ENCODE measurements at regions not wholly inside any gene's neighbourhood (a gene's known extent, or its start where the extent isn't known, plus 50 kb on each side); places are given as distances from the start of the nearest gene placed in this dataset.

DNA sequence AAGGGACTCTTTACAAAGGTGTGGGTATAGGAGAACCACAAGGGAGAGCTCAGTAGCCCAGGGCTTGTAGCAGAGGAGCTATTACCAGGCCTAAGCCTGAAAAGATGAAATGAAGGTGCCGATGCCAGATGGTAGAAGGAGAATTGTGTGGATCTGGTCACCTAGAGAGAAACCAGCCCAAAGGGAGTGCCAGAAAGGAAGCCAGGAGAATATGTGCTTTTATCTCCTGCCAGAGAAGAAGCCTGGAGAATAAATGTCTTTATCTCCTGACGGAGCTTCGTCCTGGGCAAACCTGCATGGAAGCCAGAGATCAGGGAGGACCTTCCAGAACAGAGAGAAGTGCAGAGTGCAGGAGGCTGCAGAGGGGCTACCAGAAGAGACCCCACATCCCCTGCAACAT lies 142.6 kb downstream of the MED10 start:
- no peak for DNase-seq

DNA sequence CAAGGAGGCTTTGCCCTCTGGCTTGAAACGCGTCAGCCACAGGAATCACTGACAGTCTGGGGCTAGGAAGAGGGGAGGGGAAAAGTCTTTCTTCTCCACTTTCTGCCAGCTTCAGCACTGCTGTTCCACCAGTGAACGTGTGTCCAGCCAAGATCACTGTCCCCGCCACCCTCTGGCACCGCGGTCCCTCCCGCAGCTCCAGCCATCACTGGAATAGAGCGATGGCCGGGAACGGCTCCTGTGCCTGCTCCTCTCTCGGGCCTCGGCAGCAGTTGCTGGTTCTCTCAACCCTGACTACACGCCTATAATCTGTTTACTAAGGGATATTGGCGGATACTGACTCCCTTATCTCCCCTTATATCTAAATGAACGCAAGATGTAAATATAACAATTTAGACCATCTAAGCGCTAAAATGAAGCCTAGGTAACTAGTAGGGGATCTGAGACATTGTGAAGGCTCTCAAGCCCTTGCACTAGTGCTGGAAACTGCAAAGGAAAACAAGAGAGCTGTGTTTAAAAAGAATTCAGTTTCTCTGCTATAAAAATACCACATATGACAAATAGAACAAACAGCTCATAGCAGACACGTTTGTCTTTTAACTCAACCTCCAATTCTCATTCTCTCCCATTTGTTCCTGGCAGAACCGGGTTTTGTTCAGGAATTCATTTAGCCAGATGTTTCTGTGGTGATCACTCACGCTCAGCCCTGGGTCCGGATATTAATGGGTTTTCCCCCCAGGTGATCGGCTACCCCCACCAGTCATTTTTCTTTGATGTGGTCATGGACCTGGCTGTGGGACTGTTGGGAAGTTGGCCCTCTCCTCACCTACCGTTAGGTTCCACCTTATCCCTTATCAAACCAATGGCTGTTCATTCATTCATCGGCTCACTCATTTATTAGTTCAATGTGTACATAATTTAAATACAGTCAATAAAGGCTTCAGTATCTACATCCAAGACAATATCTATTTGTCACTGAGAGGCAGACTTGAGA lies 149.8 kb downstream of the MED10 start:
- no peak for DNase-seq

DNA sequence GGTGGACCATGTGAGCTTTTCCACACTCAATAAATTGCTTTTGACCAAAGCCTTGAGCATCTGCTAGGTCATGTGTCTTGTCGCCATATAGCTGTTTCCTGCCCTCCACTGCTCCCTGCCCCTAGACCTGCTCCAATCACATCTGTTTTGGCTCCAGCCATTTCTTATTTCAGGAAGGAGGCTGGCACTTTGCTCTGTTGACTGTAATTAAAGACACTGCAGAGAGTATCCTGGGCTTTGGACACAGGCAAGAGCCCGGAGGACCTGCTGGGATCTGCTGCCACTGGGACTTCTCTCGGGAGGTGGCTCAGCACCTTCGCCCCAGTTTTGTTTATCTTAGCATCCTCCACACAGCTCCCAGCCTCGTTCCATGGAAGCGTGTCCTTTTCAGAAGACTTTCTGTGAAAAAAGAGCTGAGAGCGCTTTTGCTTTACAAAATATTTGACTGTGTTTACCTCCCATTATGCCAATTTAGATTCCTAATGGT lies 153.2 kb downstream of the MED10 start:
- no peak for DNase-seq

DNA sequence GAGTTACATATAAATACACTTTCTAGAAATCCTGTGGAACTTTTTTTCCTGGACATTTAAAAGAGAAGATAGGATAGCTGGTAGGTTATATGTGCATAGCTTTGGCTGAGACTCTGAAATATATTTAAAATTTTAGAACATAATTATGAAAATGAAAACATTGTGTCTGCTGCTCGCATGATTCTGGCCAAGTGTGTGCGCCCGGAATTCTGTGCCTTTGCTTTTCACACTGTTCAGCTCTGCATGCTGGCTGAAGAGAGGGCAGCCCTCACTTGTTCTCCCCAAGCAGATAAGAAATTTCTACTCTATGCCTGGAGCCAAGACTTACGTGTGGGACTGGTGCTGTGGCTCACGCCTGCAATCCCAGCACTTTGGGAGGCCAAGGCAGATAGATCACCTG lies 153.9 kb downstream of the MED10 start:
- no peak for DNase-seq

DNA sequence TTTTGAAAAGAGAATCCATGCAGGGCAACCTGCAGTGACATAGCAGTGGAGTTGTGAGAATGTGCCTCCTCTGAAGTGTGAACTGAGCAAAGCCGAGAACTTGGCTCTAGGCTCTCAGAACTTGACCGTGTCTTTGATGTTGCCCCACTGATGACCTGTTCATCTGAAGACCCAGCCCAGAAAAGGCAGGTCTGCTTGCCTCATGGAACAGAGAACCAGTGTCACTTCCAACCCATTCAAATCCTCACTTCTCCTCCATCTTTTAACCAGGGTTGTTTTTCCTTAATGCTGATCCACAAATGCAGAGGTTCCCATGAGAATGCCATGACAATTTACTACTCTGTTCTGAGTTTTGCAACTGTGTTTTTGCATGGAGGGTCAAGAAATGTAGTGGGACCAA lies 155.4 kb downstream of the MED10 start:
- DNase-seq: no peak

DNA sequence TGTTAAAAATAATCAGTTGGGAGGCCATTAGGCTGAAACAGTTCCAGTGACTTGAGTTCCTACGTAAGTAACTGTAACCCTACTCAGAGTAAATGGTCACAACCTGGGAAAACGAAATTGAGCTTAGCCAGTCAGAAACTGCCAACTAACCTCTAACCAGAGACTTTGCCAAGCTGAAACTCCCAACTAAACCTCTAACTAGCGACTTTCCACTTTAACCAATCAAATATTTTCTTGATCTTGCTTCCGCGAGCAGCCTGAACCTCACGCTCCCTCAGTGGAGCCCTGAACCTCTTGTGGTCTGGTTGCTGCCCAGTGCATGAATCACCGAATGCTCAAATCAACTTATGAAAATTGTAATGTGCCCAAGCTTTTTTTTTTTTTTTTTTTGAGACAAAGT lies 156.2 kb downstream of the MED10 start:
- no peak for DNase-seq

DNA sequence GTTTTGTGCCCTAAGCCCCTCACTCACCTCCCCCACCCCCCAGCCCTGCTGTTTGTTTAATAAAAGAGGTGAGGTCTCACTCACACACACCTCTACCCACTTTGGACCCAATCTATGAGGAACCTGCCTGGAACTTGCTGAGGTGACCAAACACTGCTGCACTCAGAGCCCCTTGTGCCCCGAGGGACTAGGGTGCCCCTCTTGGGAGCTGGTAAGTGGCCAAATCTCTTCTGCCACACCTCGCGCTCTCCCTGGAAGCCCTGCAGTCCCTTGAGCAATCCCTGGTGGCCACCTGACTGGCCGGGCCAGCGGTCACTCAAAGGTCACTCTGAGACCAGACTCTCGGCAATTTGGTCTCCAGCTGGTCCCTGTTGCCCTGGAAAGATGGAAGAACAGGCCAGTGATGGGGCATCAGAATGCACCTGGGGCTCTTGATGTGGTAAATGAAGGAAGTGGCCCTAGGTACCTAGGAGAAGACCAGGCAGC lies 157.2 kb downstream of the MED10 start:
- no peak for DNase-seq

DNA sequence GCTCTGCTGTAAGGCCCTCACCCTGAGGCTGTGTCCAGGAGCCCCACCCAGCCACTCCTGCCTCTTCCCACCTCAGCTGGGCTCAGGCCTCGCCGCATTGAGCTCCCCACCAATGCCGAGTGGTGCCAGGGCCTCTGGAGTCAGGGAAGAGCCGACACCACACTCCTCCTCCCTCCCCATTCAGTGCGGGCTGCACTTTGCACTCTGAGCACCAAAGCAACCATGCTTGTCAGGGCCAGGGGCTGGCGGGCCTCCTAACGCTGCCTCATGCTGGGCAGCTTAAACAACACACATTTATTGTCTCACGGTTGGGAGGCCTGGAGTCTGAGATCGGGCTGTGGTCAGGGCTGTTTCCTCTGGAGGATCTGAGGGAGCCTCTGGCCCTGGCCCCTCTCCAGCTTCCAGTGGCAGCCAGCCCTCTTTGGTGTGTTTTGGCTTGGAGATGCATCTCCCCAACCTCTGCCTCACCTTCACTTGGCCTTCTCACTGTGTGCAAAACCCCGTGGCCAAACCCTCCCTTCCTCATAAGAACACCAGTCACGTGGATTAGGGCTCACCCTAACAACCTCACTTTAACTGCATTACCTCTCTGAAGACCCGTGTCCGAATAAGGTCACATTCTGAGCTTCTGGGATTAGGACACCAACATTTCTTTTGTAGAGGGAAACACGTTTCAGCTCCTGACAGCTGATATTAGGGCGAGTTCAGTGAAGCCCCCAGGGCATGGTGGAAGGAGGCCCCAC lies 157.8 kb downstream of the MED10 start:
- no peak for DNase-seq

DNA sequence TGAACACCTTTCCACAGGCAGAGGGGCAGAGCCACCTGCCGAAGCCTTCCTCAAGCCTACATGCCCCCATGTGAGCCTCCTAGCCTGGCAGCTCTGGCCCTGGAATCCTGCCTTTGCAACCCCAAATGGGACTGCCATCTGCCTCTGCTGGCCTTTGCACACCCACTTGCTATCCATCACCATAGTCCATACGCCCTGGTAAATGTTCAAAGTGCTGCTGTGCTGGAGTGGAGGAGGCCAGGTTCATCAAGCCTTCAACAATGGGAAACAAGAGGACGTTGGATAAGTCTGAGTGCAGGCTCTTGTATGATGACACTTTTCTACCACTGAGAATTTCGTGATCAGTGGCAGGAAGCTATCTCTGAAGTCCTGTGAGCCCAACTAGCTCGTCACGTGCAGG lies 159.8 kb downstream of the MED10 start:
- no peak for DNase-seq

DNA sequence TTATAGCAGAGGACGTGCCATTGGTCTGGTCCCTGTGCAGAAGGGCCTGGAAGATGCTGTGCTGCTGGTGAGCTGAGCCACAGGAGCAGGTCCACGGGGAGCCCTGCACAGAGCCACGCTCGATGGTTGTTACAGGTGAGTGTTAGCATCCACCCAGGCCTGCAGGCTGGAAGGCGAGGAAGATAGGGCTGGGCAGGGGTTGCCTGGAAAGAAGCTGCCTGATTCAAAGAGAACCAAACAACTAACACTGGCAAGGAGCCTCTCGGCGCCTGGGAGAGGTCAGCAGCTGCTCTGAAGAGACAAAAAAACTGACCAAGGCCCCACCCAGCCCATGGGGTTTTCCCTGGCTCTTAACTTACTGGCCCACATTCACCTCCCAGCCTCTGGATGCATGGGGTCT lies 160.2 kb downstream of the MED10 start:
- no peak for DNase-seq

DNA sequence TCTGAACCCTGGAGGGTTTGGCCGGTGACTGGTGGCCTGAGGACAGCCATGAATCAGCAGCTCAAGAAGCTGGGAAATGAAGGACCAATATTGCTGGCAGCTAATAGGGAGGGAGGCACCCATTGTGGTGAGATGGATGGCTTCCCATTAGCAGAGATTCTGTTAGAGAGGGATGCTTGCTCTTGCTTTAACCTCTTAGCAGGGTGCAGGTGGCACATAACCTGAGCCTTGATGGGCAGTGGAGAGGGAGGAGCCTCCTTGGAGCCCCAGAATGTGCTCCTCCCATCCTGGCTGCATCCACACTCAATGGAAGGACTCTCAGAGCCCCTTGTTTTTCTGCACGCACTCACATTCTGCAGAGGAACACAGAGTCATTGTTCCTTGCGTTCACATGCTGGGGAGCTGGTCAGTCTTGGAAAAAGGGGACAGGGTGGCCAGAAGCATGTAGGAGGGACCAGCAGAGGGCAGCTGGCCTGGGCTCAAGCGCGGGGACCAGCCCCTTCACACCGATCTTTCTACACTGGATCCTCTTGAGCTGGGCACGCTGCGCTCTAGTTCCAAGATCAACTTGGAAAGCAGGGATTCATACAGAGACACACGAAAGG lies 161.8 kb downstream of the MED10 start:
- no peak for DNase-seq

DNA sequence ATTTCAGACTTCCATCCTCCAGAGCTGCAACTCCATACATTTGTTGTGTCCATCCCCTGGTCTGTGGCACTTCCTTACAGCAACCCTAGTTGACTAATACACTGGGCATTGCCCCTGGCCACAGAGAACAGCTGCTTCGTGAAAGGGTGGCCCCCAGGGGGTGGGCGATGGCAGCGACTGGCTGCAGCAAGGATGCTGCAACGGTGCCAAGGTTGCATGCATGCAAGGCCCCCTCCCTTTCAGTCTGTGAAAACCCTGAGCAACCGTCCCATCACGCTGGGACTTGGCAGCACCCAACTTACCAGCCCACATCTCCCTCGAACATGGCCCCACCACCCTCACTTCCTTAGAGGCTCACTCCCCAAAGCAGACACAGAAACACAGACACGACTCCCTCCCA lies 162.5 kb downstream of the MED10 start:
- DNase-seq: no peak

DNA sequence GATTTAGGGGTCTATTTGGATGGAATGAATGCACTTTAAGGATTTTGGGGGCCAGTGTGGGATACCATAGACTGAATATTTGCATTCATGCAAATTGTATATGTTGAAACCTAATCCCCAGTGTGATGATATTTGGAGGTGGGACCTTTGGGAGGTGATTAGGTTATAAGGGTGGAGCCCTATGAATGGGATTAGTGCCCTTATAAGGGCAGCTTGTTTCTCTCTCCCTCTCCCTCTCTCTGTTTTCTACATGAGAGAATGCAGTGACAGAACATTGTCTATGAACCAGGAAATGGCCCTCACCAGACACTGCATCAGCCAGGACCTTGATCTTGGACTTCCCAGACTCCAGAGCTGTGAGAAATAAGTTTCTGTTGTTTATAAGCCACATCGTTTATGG lies 166.1 kb downstream of the MED10 start:
- no peak for DNase-seq

DNA sequence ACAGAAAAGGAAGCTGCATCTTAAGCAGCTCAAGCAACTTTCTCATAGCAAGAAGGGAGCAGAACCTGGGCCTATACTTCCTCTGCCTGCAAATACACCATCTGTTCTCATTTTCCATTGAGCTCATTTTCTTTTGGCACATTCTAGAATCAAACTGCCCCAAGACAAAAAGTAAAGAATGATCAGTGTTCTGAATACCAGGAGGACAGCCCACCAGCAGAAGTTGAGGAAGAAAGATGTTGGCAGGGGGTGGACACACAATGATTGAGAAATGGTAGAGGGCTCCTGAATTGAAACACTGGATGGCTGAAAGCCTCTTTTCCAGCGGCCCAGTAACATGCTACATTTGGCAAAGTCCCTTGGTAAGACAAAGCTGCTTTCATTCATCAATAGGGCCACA lies 171.8 kb downstream of the MED10 start:
- DNase-seq: no peak

DNA sequence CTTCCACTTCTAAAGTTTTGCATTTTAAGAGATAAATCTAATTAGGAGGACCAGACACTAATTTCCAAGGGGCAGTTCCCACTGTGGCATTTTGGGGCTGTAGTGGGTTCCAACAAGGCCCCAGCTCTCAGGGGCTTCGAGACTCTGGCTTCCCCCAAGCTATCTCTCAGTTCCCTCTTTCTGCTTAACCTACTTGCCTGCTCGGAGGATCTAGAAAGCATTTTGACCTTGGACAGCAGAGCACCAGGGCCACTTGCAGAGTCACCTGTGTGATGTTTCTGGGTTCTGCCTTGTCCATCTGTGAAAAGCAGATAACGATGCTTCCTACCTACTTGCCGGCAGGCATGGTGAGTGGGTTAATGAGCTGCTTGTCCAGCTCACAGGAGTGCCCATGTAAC lies 175.4 kb downstream of the MED10 start:
- no peak for DNase-seq

DNA sequence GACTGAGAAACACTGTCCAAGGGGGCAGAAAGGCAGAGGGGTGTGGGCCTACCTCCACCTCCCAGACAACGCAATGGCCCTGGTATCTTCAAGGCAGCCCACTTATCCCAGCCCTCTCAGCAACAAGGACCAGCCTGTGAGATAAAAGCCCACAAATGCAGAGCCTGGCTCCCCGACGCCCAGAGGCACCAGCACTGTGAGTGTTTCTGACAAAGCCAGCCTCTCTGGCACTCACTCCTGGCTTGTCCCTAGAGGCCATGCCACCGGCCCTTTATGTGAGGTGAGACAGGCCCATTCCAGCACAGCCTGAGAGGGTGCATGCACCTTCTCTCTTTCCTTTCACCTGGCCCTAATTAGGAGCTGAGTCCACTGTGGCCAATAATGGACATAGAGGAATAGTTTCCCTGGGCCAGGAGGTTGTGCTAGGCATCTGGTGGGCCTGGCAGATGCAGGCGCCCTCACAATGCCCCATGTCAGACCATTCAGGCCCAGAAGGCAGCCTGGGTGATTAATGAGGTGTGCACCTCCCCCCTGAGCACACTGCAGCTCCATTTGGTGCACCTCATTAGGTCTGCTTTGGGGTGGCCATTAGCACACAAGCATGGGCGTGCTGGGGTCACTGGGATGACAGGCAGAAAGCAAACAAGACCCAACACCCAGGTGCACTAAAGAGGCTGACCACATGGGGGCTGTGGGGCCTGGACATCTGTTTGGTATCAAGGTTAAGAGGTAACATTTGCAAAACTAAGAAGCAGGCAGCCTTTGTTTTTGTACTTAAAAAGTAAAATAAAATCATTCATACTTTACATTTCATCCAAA lies 176.0 kb downstream of the MED10 start:
- no peak for DNase-seq

DNA sequence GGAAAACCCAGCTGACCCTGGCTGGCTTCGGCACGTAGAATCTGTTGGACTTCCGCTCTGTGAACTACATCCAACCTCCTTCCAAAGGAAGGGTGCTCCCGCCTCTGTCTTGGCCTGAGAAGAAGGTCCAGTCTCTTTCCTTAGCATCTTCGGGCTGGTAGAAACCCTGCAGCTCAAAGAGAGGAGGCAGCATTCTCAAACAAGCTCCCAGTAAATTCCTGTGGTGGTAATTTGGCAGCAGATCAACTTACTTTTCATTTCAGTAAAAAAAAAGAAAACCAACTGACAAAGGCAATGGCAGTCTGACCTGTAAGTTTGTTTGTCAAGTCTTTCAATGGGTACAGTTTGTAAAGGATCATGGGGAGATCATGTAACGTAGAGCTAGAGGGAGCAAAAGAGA lies 176.7 kb downstream of the MED10 start:
- DNase-seq: no peak

DNA sequence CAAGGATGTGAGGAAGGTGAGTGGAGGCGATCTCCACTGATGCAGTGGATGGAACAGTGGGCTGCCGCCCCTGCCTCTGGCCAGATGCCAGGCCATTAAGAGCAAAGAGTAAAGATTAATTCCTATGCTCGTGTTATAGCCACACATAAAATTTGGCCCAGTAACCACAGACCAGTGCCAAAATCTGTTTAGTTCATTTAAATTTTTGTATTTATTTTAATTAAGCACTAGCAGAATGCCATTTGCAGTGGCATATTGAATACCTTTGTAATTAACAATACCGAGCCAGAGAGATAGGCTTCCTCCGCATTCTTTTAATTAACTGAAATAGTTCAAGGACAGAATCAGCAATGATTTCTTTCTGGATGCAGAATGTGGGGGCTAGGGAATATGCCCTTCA lies 179.8 kb downstream of the MED10 start:
- DNase-seq: no peak

DNA sequence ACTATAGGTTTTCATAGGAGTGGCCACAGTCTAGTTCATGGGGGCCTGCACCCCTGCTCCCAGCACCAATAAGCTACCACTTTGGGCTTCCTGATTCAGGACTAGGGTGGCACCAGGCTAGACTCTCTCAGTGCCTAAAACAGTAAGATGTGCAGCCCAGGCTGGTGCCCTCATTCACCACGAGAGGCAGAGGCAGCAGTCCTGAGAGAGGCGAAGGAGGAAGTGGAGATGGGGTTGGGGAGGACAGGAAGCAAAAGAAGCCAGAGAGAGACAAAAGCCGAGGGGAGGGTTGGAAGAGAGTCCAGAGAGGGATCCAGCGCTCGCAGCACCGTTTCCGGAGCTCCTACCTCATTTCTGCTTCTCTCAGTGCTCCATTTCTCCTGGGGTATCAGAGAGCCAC lies 180.9 kb downstream of the MED10 start:
- no peak for DNase-seq

DNA sequence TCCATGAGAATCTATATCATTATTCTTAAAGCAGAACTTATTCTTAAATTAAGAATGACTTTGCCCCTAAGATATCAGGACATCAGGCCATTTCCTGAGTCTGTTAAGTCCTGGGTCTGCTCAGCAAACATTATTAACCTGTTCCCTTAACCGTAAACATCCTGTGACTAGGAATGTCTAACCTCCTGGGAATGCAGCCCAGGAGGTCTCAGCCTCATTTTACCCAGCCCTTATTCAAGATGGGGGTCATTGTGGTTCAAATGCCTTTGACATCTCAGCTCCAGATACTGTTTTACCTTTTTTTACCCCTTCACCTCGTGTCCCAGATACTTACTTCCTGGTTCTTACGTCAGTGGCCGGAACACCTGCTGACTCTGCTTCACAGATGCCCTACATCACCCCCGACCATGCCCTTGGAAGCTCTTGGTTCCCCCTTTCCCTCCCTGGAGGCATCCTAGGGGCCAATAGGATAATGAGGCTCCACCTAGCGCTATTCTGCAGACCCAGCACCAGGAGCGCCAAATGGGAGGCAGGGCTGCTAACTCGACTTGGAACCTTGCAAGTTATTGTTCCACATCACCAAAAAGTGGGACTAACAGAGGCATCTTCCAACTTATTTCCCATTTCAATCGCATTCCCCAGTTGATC lies 182.5 kb downstream of the MED10 start:
- no peak for DNase-seq

DNA sequence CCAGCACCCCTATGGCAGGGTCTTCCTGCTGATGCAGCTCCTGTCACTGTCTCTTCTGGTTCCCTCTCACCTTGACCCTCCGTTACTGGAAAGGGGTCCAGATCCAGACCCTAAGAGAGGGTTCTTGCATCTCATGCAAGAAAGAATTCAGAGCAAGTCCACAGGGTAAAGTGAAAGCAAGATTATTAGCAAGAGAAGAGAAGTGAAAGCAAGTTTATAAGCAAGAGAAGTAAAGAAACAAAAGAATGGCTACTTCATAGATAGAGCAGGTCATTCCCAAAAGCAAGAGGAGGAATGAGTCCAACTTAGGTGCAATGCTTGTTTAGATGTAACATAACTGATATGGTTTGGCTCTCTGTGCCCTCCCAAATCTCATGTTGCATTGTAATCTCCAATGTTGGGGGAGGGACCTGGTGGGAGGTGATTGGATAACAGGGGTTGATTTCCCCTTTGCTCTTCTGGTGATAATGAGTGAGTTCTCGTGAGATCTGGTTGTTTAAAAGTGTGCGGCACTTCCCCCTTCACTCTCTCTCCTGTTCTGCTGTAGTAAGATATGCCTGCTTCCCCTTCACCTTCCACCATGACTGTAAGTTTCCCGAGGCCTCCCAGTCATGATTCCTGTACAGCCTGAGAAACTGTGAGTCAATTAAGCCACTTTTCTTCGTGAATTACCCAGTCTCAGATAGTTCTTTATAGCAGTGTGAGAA lies 183.3 kb downstream of the MED10 start:
- DNase-seq: no peak

Data from bone marrow (tissue), 2 donors.